ENCODE measurements at regions not wholly inside any gene's neighbourhood (a gene's known extent, or its start where the extent isn't known, plus 50 kb on each side); places are given as distances from the start of the nearest gene placed in this dataset.

GRCh38 chr4:184884883-184885282 lies 59.1 kb upstream of the ACSL1 start (continued):
- TF ChIP-seq, protein P1, sequence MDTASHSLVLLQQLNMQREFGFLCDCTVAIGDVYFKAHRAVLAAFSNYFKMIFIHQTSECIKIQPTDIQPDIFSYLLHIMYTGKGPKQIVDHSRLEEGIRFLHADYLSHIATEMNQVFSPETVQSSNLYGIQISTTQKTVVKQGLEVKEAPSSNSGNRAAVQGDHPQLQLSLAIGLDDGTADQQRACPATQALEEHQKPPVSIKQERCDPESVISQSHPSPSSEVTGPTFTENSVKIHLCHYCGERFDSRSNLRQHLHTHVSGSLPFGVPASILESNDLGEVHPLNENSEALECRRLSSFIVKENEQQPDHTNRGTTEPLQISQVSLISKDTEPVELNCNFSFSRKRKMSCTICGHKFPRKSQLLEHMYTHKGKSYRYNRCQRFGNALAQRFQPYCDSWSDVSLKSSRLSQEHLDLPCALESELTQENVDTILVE (CRISPR knock-in tag; IDR thresholded peaks at IDR 0.05): no peak
- TF ChIP-seq MED13 (CRISPR knock-in tag; IDR thresholded peaks at IDR 0.05) (no peak; the same call in 1 of the 2 replicates), MAFG (CRISPR knock-in tag; IDR thresholded peaks at IDR 0.05) (no peak), ZNF337 (CRISPR knock-in tag; IDR thresholded peaks at IDR 0.05; ENCODE audit: borderline replicate concordance, low read depth) (no peak), PLRG1 (conservative IDR thresholded peaks at IDR 0.05) (no peak), TEAD3 (CRISPR knock-in tag; optimal IDR thresholded peaks at IDR 0.05; ENCODE audit: borderline replicate concordance) (peak; percentile 42), ZFP41 (CRISPR knock-in tag; IDR thresholded peaks at IDR 0.05; ENCODE audit: borderline replicate concordance) (no peak), KIAA2018 (CRISPR knock-in tag; IDR thresholded peaks at IDR 0.05; ENCODE audit: borderline replicate concordance) (no peak), ATM (IDR thresholded peaks at IDR 0.05; ENCODE audit: borderline replicate concordance) (no peak), THAP9 (CRISPR knock-in tag; IDR thresholded peaks at IDR 0.05; ENCODE audit: borderline replicate concordance) (no peak), SP5 (CRISPR knock-in tag; IDR thresholded peaks at IDR 0.05; ENCODE audit: borderline replicate concordance, low read depth) (peak; percentile 51), SP1 (IDR thresholded peaks at IDR 0.05) (no peak), SP1 (CRISPR knock-in tag; IDR thresholded peaks at IDR 0.05) (no peak), ONECUT2 (CRISPR knock-in tag; IDR thresholded peaks at IDR 0.05) (peak; percentile 12; the same call in 1 of the 2 replicates)
- TF ChIP-seq, protein P2, sequence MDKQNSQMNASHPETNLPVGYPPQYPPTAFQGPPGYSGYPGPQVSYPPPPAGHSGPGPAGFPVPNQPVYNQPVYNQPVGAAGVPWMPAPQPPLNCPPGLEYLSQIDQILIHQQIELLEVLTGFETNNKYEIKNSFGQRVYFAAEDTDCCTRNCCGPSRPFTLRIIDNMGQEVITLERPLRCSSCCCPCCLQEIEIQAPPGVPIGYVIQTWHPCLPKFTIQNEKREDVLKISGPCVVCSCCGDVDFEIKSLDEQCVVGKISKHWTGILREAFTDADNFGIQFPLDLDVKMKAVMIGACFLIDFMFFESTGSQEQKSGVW (CRISPR knock-in tag; IDR thresholded peaks at IDR 0.05; ENCODE audit: borderline replicate concordance): no peak
- TF ChIP-seq, protein P3, sequence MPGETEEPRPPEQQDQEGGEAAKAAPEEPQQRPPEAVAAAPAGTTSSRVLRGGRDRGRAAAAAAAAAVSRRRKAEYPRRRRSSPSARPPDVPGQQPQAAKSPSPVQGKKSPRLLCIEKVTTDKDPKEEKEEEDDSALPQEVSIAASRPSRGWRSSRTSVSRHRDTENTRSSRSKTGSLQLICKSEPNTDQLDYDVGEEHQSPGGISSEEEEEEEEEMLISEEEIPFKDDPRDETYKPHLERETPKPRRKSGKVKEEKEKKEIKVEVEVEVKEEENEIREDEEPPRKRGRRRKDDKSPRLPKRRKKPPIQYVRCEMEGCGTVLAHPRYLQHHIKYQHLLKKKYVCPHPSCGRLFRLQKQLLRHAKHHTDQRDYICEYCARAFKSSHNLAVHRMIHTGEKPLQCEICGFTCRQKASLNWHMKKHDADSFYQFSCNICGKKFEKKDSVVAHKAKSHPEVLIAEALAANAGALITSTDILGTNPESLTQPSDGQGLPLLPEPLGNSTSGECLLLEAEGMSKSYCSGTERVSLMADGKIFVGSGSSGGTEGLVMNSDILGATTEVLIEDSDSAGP (CRISPR knock-in tag; IDR thresholded peaks at IDR 0.05; ENCODE audit: borderline replicate concordance): no peak

Measured in HepG2 (cell line).